ENCODE measurements at regions not wholly inside any gene's neighbourhood (a gene's known extent, or its start where the extent isn't known, plus 50 kb on each side); places are given as distances from the start of the nearest gene placed in this dataset.

DNA sequence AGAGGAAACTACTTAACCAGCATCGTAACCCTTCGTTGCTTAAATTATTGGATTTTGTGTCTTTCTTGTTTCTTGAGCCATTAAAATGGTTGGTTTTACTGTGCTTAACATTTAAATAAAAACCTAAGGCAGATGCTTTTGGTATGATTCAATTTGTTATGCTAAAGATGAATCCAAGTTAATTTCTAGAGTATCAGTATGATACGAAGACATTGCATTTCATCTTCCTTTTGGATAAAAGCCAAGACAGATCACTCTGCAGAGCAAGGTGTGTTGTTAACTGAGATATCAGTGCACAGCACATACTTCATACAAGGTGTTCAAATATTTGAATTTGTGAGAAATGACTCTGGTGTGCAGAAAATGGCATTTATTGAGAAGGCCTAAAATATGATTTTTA lies 480.5 kb downstream of the PCNX1 start:
- H3K9me3 ChIP-seq, result no peaks in the 10 kb centered on the region

DNA sequence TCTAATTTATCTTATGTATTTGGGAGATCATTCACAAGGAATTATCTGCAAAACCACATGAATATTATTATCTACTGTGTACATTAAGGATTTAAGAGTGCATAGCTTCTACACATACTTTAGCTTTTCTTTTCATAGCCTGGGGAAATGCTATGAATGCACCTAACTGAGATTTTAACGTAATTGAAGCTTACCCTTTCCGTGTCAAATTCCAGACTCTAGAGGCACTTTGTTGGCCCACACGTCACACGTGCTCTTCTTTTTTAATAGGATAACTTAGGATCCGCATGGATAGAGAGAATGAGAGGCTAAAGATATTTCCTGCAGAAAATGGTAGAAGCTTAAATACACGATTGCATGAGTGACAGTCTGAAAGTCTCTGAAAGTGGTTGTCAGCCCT lies 481.1 kb downstream of the PCNX1 start:
- H3K27ac ChIP-seq, result no peak overlapping the region
- H3K4me3 ChIP-seq (ENCODE audit: low read depth in 1 of 2, low read length in 1 of 2), result no peak overlapping the region
- H3K4me1 ChIP-seq (ENCODE audit: control insufficient read depth in 1 of 2, insufficient read depth in 1 of 2, low read depth in 1 of 2, low read length in 1 of 2), result no peaks in the 10 kb centered on the region
- H3K27me3 ChIP-seq, result no peaks in the 10 kb centered on the region
- H3K36me3 ChIP-seq, result no peaks in the 10 kb centered on the region
- TF ChIP-seq, protein P1, sequence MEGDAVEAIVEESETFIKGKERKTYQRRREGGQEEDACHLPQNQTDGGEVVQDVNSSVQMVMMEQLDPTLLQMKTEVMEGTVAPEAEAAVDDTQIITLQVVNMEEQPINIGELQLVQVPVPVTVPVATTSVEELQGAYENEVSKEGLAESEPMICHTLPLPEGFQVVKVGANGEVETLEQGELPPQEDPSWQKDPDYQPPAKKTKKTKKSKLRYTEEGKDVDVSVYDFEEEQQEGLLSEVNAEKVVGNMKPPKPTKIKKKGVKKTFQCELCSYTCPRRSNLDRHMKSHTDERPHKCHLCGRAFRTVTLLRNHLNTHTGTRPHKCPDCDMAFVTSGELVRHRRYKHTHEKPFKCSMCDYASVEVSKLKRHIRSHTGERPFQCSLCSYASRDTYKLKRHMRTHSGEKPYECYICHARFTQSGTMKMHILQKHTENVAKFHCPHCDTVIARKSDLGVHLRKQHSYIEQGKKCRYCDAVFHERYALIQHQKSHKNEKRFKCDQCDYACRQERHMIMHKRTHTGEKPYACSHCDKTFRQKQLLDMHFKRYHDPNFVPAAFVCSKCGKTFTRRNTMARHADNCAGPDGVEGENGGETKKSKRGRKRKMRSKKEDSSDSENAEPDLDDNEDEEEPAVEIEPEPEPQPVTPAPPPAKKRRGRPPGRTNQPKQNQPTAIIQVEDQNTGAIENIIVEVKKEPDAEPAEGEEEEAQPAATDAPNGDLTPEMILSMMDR (IDR thresholded peaks at IDR 0.05), result no peak
- no peaks in the 10 kb centered on the region for H3K9me3 ChIP-seq

More for the DNA sequence above, 480.5 kb downstream of the PCNX1 start:
- H3K4me1 ChIP-seq (ENCODE audit: control insufficient read depth in 1 of 2, insufficient read depth in 1 of 2, low read depth in 1 of 2, low read length in 1 of 2), result no peaks in the 10 kb centered on the region
- TF ChIP-seq, protein P1 (IDR thresholded peaks at IDR 0.05), result no peak
- no peak overlapping the region for H3K27ac ChIP-seq
- no peaks in the 10 kb centered on the region for H3K36me3 ChIP-seq
- H3K4me3 ChIP-seq (ENCODE audit: low read depth in 1 of 2, low read length in 1 of 2), result no peak overlapping the region
- no peaks in the 10 kb centered on the region for H3K27me3 ChIP-seq

DNA sequence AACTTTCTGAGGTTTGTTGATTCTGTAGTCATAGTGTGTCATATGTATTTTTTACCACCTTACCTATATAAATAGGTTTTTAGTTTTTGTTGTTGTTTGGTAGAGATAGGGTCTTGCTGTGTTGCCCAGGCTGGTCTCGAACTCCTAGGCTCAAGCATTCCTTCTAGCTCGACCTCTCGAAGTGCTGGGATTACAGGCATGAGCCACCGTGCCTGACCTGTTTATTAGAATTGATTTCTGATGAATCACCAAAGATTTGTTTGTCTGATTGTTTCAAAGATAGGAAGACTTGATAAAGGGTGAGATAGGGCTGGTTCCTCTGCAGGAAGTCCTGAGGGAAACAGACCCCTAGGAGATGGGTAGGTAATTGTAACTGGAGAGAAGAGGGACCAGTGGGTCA lies 481.6 kb downstream of the PCNX1 start:
- H3K27me3 ChIP-seq, result no peaks in the 10 kb centered on the region
- no peaks in the 10 kb centered on the region for H3K36me3 ChIP-seq
- H3K27ac ChIP-seq, result peak overlapping the region; percentile 22
- TF ChIP-seq, protein P1 (IDR thresholded peaks at IDR 0.05), result no peak
- H3K4me1 ChIP-seq (ENCODE audit: control insufficient read depth in 1 of 2, insufficient read depth in 1 of 2, low read depth in 1 of 2, low read length in 1 of 2), result no peaks in the 10 kb centered on the region
- H3K9me3 ChIP-seq, result no peaks in the 10 kb centered on the region
- no peak overlapping the region for H3K4me3 ChIP-seq (ENCODE audit: low read depth in 1 of 2, low read length in 1 of 2)

GRCh38 chr14:71394386-71394785 lies 487.1 kb downstream of the PCNX1 start:
- Histone ChIP-seq H3K9me3 (no peaks in the 10 kb centered on the region), H3K27ac (peak overlapping the region; percentile 7), H3K27me3 (no peaks in the 10 kb centered on the region), H3K36me3 (no peaks in the 10 kb centered on the region), H3K4me1 (ENCODE audit: control insufficient read depth in 1 of 2, insufficient read depth in 1 of 2, low read depth in 1 of 2, low read length in 1 of 2) (peaks cover 14 to 18% of the 10 kb centered on the region in 2 experiments), H3K4me3 (ENCODE audit: low read depth in 1 of 2, low read length in 1 of 2) (no peak overlapping the region)
- TF ChIP-seq, protein P1 (IDR thresholded peaks at IDR 0.05), result no peak

DNA sequence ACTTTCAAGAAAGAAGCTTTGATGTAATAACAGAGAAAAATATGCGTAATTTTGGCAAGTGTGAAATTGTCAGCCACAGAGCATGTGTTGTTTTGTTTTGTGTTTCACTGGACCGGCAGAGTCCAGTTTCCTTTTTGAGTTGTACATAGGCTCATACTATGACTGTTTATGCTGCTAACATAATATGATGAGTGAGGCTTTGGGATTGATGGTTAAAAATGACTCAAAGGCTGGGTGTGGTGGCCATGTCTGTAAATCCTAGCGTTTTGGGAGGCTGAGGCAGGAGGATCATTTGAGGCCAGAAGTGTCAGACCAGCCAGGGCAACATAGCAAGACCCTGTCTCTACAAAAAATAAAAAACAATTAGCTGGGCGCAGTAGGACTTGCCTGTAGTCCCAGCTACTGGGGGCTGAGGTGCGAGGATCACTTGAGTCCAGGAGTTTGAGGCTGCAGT lies 487.9 kb downstream of the PCNX1 start:
- no peaks in the 10 kb centered on the region for H3K36me3 ChIP-seq
- no peaks in the 10 kb centered on the region for H3K9me3 ChIP-seq
- TF ChIP-seq, protein P1 (IDR thresholded peaks at IDR 0.05), result no peak
- H3K4me1 ChIP-seq (ENCODE audit: control insufficient read depth in 1 of 2, insufficient read depth in 1 of 2, low read depth in 1 of 2, low read length in 1 of 2), result peaks cover 22 to 26% of the 10 kb centered on the region in 2 experiments
- no peaks in the 10 kb centered on the region for H3K27me3 ChIP-seq
- peak overlapping the region; percentile 56 for H3K27ac ChIP-seq
- no peak overlapping the region for H3K4me3 ChIP-seq (ENCODE audit: low read depth in 1 of 2, low read length in 1 of 2)

DNA sequence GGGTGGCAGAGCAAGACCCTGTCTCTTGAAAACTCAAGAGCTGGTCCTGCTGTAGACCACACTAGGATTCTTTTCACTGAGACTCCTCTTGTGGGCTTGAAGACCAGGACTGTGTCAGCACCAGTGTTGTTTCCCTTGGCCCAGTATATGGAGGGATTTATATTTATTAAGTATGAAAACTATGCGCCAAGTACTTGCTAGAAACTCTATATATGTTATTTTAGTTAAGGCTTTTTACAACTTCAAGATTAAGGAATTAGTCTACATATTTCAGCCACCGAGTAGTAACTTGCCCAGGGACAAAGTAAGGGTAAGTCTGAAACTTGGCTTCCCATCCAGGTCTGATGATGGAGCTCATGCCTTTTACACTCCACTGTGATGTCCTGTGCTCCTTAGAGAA lies 488.4 kb downstream of the PCNX1 start:
- no peaks in the 10 kb centered on the region for H3K27me3 ChIP-seq
- H3K36me3 ChIP-seq, result no peaks in the 10 kb centered on the region
- peaks cover 26 to 30% of the 10 kb centered on the region in 2 experiments for H3K4me1 ChIP-seq (ENCODE audit: control insufficient read depth in 1 of 2, insufficient read depth in 1 of 2, low read depth in 1 of 2, low read length in 1 of 2)
- H3K4me3 ChIP-seq (ENCODE audit: low read depth in 1 of 2, low read length in 1 of 2), result no peak overlapping the region
- peak overlapping the region; percentile 56 for H3K27ac ChIP-seq
- TF ChIP-seq, protein P1 (IDR thresholded peaks at IDR 0.05), result no peak
- H3K9me3 ChIP-seq, result no peaks in the 10 kb centered on the region
